HG02642 (cell line): ENCODE measurements at regions not wholly inside any gene's neighbourhood (a gene's known extent, or its start where the extent isn't known, plus 50 kb on each side); places are given as distances from the start of the nearest gene placed in this dataset.

Experiments
- ATAC-seq: cut with Tn5 transposase; IDR thresholded peaks from one replicate; pipeline ENCODE4 v1.9.1; 2021; ENCODE audit warnings: mild to moderate bottlenecking; ENCODE audit not compliant: unreplicated experiment, poor library complexity

DNA sequence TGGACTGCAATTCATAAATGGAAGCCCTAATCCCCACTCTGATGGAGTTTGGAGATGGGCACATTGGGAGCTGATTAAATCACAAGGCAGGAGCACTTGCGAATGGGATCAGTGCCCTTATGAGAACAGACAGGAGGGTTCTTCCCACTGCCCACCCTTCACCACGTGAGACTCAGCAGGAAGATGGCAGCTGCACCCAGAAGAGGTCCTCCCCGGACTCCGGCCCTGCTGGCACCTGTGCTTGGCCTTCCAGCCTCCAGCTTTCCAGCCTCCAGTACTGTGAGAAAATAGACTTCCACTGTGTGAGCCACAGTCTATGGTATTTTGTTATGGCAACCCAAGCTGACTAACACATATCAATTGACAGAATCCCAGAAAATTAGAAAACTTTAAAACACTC is 267.6 kb upstream of the SALL3 start:
- ATAC-seq = no peak

- ATAC-seq = no peak
Measured at GRCh38 chr18:78713069-78713468, 266.5 kb upstream of the SALL3 start.

GRCh38 chr18:78713726-78714125 is 265.9 kb upstream of the SALL3 start:
- ATAC-seq = no peak

DNA sequence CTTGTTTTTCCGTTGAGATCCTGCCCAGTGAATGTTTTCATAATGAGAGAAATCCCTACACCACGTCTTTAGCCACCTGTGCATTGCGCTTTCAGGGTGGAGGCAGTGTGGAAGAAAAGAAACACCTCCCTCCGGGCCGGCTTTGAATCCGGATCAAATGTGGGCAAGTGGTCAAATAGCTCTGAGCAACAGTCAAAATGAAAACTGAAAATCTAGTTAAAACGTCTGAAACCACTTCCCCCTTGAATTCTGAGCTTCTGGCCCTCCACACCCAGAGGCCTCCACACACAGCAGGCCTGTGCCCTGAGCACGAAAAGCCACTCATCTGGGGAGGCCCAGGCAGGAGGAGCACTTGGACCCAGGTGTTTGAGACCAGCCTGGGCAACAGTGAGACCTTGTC is 263.6 kb upstream of the SALL3 start:
- no peak for ATAC-seq

- no peak for ATAC-seq
Measured at GRCh38 chr18:78716581-78716980, 263.0 kb upstream of the SALL3 start.

DNA sequence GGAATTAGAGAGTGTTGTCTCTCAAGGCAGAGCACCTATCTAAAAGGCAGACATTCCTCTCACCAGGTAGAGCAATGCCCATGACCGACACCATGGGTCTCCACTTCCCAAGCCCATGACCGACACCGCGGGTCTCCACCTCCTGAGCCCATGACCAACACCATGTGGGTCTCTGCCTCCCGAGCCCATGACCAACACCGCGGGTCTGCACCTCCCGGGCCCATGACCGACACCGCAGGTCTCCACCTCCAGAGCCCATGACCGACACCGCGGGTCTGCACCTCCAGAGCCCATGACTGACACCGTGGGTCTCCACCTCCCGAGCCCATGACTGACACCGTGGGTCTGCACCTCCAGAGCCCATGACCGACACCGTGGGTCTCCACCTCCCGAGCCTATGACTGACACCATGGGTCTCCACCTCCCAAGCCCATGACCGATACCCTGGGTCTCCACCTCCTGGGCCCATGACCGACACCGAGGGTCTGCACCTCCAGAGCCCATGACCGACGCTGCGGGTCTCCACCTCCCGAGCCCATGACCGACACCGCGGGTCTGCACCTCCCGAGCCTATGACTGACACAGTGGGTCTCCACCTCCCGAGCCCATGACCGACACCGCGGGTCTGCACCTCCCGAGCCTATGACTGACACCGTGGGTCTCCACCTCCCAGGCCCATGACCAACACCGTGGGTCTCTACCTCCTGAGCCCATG is 262.4 kb upstream of the SALL3 start:
- ATAC-seq = no peak

DNA sequence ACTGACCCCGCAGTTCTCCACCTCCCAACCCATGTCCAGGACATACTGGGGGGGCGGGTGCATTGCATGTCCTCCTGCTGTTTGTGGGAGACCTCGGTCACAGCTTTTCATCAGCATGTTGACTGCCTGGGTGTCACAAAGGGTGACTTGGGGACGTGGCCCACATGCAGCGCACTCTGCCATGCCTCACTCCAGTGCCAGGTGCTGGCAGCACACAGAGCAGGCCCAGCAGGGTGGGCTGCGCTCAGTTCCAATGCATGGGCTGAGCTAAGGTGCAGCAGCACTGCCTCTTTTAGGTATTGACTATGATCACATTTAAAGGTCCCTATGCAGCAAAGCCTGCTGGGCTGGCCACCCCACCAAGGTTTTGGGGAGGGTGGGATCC is 261.9 kb upstream of the SALL3 start:
- ATAC-seq = no peak

DNA sequence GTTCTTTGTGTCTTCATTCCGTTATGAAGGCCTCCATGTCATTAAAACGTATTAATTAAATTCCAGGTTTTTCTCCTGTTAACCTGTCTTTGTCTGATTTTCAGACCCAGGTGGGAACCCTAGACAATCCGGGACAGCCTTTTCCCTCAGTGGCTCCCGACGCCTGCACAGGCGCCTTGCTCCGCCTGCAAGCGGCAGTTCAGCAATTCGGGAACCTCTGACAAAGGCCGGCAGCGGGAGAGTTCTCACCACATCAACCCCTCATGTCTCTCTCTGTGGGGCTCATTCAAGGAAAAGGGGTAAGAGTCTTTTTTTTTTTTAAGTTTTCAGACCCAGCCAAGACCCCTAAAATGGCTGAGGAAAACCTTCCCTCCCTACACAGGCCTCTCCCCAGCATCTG is 259.8 kb upstream of the SALL3 start:
- ATAC-seq = no peak

GRCh38 chr18:78720456-78721237 is 259.0 kb upstream of the SALL3 start:
- no peak for ATAC-seq

DNA sequence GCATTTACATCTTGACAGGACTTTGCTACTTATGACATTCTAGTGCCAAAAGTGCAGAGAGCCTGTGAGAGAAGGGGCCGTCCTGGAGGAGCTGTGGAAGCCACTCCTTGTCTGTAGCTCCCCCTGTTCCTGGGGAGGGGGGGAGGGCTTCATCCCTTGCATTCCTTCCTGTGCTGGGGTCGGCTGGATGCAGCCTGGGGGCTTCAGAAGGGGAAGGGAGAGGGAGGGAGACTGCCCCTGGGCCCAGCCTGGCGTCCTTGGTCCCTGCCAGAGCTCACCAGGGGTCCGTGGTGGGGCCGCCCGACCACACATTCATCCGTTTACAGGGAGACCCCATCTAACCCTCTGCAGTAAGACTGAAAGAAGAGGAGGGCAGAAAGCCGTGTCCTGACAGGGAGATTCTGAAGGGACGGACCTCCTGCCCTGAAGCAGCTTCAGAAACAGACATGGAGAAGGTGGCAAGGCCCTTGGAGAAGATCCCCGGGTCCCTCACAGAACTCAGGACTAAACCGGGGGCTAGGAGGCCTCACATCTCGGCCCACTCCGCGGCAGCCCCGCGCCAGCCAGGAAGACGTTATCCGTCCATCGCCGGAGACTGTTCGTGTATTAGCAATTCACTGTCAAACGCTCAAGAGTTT is 258.3 kb upstream of the SALL3 start:
- ATAC-seq = no peak

- ATAC-seq = no peak
Measured at GRCh38 chr18:78721981-78722380, 257.6 kb upstream of the SALL3 start.

DNA sequence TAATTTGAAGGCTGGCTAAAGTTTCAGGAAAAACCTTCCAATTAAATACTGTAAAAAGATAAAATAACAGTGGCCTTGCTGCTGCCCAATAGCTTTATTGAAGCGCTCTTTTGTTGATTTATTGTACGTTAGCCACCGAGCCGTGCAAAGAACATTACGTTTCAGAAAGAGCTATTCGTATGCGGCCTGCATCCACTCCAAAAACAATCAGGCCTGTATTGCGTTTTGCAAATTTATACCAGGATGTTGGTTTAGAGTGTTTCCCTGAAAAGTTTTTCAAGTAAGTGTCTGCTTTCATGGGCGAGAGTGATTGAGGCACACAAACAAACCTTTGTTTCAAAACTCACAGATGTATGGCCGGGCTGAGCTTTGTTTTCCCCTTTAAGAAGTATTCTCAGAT is 257.2 kb upstream of the SALL3 start:
- no peak for ATAC-seq

DNA sequence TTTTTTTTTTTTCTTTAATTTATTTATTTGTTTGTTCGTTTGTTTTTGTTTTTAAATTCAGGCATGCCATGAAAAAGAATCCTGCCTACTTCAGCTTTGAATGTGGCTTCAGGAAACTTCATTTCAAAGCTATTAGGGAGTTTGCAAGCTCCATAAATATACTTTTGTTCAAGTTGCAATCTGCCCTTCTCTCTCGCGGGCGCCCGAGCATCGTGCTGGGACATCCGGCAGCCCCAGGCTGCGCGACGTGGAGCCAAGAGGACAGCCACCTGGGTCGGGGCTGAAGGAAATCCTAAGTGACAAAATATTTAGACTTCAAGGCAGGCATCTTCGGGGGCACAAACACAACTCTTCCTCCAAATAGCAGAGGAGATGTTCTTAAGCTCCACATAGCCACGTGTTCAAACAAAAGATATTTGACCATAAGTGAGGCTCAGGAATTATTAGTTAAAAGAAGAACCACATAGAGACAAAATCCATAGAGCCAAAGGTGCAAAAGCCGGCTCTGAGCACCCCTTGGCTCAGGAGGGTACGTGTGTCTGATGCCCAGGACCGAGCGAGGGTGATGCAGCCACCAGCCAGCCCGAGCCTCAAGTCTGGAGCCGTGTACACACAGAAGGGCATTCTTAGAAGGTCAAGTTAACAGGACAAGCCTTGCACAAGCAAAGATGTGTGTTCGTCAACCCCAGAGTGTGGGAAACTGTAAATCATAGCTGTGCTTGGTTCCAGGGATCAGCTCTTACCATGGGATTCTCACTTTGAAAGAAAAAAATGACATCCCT is 256.5 kb upstream of the SALL3 start:
- ATAC-seq = no peak

- ATAC-seq = no peak
Measured at GRCh38 chr18:78724214-78724914, 255.3 kb upstream of the SALL3 start.

DNA sequence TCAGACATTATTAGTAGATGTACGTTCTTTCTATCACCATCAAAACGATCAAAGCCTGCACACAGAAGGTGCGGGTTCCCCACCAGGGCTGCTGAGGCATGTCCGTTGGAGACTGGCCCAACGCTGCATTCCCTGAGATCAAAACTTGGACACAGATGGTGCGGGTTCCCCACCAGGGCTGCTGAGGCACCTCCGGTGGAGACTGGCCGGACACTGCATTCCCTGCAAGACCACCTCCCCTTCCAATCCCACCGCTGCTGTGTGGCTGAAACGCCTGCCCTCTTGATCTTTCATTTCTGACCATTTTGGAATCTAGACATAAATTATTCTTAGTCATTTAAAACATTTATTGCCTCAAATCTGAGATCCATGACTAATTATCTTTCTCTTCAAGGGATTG is 254.2 kb upstream of the SALL3 start:
- ATAC-seq = no peak

DNA sequence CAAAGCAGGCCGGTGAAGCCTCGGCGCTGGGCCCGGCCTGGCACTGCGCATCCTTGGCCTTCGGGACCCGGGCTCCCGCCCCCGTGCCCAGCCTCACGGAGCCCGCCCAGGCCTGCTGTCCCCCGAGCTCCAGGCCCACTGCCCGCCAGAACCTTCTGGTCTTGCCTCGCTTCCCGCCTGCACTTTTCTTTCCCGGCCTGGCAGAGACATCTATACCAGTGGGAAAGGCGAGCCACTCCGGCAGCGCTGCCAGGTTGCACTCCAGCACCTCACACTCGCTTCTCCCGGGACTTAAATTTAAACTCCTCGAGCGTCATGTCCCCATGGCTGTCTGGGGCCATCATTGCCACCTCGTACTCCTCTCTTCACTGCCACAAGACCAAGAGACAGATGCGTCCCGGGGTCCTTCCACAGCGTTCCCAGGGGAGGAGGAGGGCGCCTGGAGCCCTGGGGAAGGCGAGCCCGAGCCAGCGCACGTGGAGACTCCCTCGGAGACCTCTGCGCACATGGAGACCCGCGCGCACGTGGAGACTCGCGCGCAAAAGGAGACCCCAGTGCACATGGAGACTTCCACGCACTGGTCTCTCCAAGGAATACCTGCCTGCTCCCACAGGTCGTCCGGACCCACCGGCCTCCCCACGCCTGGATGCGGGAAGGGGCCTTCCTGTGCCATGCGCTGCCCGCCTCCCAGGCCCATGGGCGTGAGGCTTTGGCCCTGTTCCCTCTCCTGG is 253.1 kb upstream of the SALL3 start:
- no peak for ATAC-seq

GRCh38 chr18:78727057-78727739 is 252.4 kb upstream of the SALL3 start:
- no peak for ATAC-seq

DNA sequence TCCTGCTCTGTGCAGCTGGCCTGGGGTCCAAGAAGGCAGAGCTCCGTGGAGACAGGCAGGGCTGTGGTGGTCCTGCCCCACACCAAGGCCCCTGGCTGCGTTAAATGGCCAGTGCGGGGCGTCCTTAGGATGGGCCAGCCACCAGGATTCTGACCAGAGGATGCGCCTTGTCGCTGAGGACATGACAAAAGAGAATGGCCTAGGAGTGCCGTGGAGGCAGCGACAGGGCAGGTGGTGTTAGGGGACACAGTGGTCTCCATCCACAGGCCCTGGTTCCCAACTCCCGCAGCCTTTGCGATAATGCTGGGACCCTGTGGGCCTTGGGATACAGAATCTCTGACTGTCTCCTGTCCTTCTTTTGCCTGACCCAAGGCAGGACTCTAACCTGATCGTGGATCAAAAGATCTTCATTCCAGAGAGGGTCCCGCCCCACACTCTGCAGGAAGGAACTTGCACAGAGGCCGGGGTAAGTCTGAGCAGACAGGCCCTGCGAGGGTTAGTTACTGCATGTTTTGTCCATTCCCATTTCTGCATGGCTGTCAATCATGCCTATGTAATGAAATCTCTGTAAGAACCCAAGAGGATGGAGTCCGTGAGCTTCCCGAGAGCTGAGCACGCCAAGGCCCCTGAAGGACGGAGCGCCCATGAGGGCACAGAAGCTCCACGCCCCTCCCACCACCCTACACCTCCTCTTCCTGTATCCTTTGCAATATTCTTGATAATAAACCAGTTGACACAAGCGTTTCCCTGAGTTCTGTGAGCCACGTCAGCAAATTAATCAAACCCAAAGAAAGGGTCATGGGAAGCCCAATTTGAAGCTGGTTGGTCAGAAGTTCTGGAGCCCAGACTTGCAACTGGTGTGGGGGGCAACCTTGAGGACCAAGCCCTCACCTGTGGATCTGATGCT is 251.5 kb upstream of the SALL3 start:
- no peak for ATAC-seq
